ENCODE measurements at regions not wholly inside any gene's neighbourhood (a gene's known extent, or its start where the extent isn't known, plus 50 kb on each side); places are given as distances from the start of the nearest gene placed in this dataset.

- TF ChIP-seq CTCF (IDR thresholded peaks at IDR 0.05) = no peak
- no peak for TF ChIP-seq POLR2A (IDR thresholded peaks at IDR 0.05)
Measured at GRCh38 chr18:30288662-30289414, 753.7 kb downstream of the DSC3 start.
